GM12878 (cell line): ENCODE measurements at regions not wholly inside any gene's neighbourhood (a gene's known extent, or its start where the extent isn't known, plus 50 kb on each side); places are given as distances from the start of the nearest gene placed in this dataset.
"Not testable (repeated sequence)": the region's sequence is repeated elsewhere in the genome, so short reads cannot be mapped to it uniquely, and the experiment has no call there.

Experiments
- ATAC-seq: fragments of 200-7000 bp; cut with Tn5 transposase; 3 replicates; pipeline ENCODE4 v1.9.1; 2020; ENCODE audit warnings: mild to moderate bottlenecking, moderate library complexity
- BruUV-seq: library from RNA; stranded (reverse); fragments of 400-500 nt; replicated peaks from 2 replicates; lab custom pipeline; 2021; lab: Mats Ljungman, UMichigan
- CTCF ChIA-PET: fragments of 300-600 bp; sonication (Branson Sonifier 250); formaldehyde crosslinking; extraction: SDS; loops from one replicate; lab custom pipeline; 2021; ENCODE audit warnings: inconsistent platforms; lab: Yijun Ruan, JAX
- POLR2A ChIA-PET: fragments of 350-600 bp; formaldehyde crosslinking; extraction: SDS; loops from one replicate; lab custom pipeline; 2021; ENCODE audit warnings: inconsistent platforms; lab: Charles Lee
- RAD21 ChIA-PET: fragments of 300-600 bp; sonication (Branson Sonifier 250); formaldehyde crosslinking; loops from one replicate; lab custom pipeline; 2023; ENCODE audit warnings: antibody characterized with exemption; ENCODE audit not compliant: unreplicated experiment; lab: Charles Lee
- SMC1A ChIA-PET: fragments of 300-600 bp; sonication (Branson Sonifier 250); formaldehyde crosslinking; loops from one replicate; lab custom pipeline; 2023; ENCODE audit not compliant: unreplicated experiment, uncharacterized antibody; lab: Charles Lee
- DNase-seq: peaks from one replicate; pipeline ENCODE4 v3.0.0-alpha.2; 2011; ENCODE audit warnings: low read depth, low spot score
- FAIRE-seq: peaks from 3 replicates; lab custom pipeline; 2011; peaks lifted over from hg19 to GRCh38; lab: Jason Lieb, UNC
- H2AFZ ChIP-seq: 2 replicates; pipeline ENCODE4 v1.6.0; 2011; ENCODE audit warnings: low read depth, low read length, control low read depth; ENCODE audit not compliant: control insufficient read depth
- H3K27ac ChIP-seq: 2 replicates; pipeline ENCODE4 v1.5.1; 2011; ENCODE audit warnings: control low read depth; ENCODE audit not compliant: control insufficient read depth, insufficient read depth
- H3K27me3 ChIP-seq, 2 experiments: replicated peaks in 1 of 2; 2 replicates each; pipeline versions ENCODE4 v1.6.0 to v1.6.1; 2011; ENCODE audit warnings: low read length in 1 of 2; ENCODE audit not compliant: control insufficient read depth in 2 of 2, insufficient read depth in 2 of 2
- H3K36me3 ChIP-seq, 2 experiments: 2 replicates each; pipeline ENCODE4 v1.5.1; 2011; ENCODE audit warnings: low read length in 1 of 2; ENCODE audit not compliant: control insufficient read depth in 2 of 2, insufficient read depth in 2 of 2
- H3K4me1 ChIP-seq: 2 replicates; pipeline ENCODE4 v1.6.1; 2011; ENCODE audit warnings: mild to moderate bottlenecking, low read length, moderate library complexity, mixed read lengths; ENCODE audit not compliant: control insufficient read depth, insufficient read depth
- H3K4me2 ChIP-seq: 2 replicates; pipeline ENCODE4 v1.6.0; 2011; ENCODE audit warnings: control low read depth; ENCODE audit not compliant: control insufficient read depth, insufficient read depth
- H3K4me3 ChIP-seq: fragments of 200-600 bp; sonication (generic); 2 replicates; pipeline ENCODE4 v1.5.1; 2016
- H3K79me2 ChIP-seq: 2 replicates; pipeline ENCODE4 v1.6.0; 2011; ENCODE audit warnings: low read length; ENCODE audit not compliant: control insufficient read depth, insufficient read depth
- H3K9ac ChIP-seq: 2 replicates; pipeline ENCODE4 v1.8.0; 2011; ENCODE audit warnings: low read length, control low read depth, mixed read lengths; ENCODE audit not compliant: control insufficient read depth, insufficient read depth
- H3K9me3 ChIP-seq: replicated peaks from 3 replicates; pipeline ENCODE4 v1.5.1; 2011; ENCODE audit warnings: mild to moderate bottlenecking, low read length; ENCODE audit not compliant: control insufficient read depth, insufficient read depth
- H4K20me1 ChIP-seq: 2 replicates; pipeline ENCODE4 v1.6.0; 2011; ENCODE audit not compliant: control insufficient read depth, insufficient read depth
- E2F4 ChIP-seq: IDR thresholded peaks from 2 replicates; pipeline ENCODE4 v1.6.1; 2012; ENCODE audit warnings: low read depth, low read length, improper control_type of control experiment
- EGR1 ChIP-seq, 2 experiments: IDR thresholded peaks; 1 replicate in 1 of 2; 2 replicates in 1 of 2; pipeline ENCODE4 v1.6.1; 2011 to 2012; ENCODE audit warnings: low read depth in 2 of 2, low read length in 2 of 2, borderline replicate concordance in 1 of 2, mild to moderate bottlenecking in 1 of 2, moderate library complexity in 1 of 2
- ELK1 ChIP-seq: IDR thresholded peaks from 2 replicates; pipeline ENCODE4 v1.6.1; 2012; ENCODE audit warnings: low read depth, low read length, improper control_type of control experiment
- IKZF2 ChIP-seq, 2 experiments: fragments of 450-650 bp; IDR thresholded peaks; 2 replicates each; pipeline ENCODE4 v1.6.1; 2017; ENCODE audit warnings: mild to moderate bottlenecking in 2 of 2, moderate library complexity in 2 of 2
- MXI1 ChIP-seq: fragments of 150-350 bp; IDR thresholded peaks from 2 replicates; pipeline ENCODE4 v1.6.1; 2011; ENCODE audit warnings: low read depth, mild to moderate bottlenecking, inconsistent platforms, low read length, improper control_type of control experiment
- MYB ChIP-seq: fragments of 150-350 bp; IDR thresholded peaks from 2 replicates; pipeline ENCODE4 v1.6.1; 2014; ENCODE audit warnings: mild to moderate bottlenecking, low read depth, low read length, borderline replicate concordance
- NR2C1 ChIP-seq: fragments of 450-650 bp; IDR thresholded peaks from 2 replicates; pipeline ENCODE4 v1.6.1; 2017; ENCODE audit warnings: antibody characterized with exemption, mild to moderate bottlenecking, moderate library complexity
- NR2C2 ChIP-seq: IDR thresholded peaks from 2 replicates; pipeline ENCODE4 v1.6.1; 2011; ENCODE audit warnings: borderline replicate concordance, low read depth; ENCODE audit not compliant: control insufficient read depth, insufficient read length
- POLR2AphosphoS5 ChIP-seq: IDR thresholded peaks from 2 replicates; pipeline ENCODE4 v1.6.1; 2011; ENCODE audit warnings: mild to moderate bottlenecking, low read length, inconsistent platforms
- RBBP5 ChIP-seq: fragments of 200-600 bp; sonication (generic); conservative IDR thresholded peaks from 2 replicates; pipeline ENCODE4 v1.6.1; 2016
- SMAD5 ChIP-seq: IDR thresholded peaks from 2 replicates; pipeline ENCODE4 v1.6.1; 2016; ENCODE audit warnings: antibody characterized with exemption, low read depth
- USF1 ChIP-seq: IDR thresholded peaks from 2 replicates; pipeline ENCODE4 v1.6.1; 2011; ENCODE audit warnings: borderline replicate concordance, low read depth, mild to moderate bottlenecking, moderate library complexity, mixed read lengths, low read length; ENCODE audit not compliant: insufficient read depth; ENCODE audit errors: extremely low read length
- ZNF24 ChIP-seq: fragments of 450-650 bp; IDR thresholded peaks from 2 replicates; pipeline ENCODE4 v1.6.1; 2017; ENCODE audit warnings: antibody characterized with exemption, mild to moderate bottlenecking
- WGBS: methylation state at CpG from one replicate; pipeline ENCODE4 v1.1.6; 2016; ENCODE audit warnings: low lambda C conversion rate; ENCODE audit not compliant: insufficient replicate concordance, insufficient coverage; ENCODE audit errors: missing lambda C conversion rate; 5-methylcytosine and 5-hydroxymethylcytosine counted together
- in situ Hi-C: fragments of 300-500 bp; cut with MboI; formaldehyde crosslinking; loops from 9 replicates; pipeline ENCODE4 v1.14.3; 2018; ENCODE audit warnings: mixed read lengths
- intact Hi-C: fragments of 100-400 bp; cut with micrococcal nuclease; formaldehyde crosslinking; loops from one replicate; pipeline ENCODE4 v1.14.2; 2022; ENCODE audit not compliant: unreplicated experiment

GRCh38 chr6:10174761-10175160, 240.1 kb downstream of the TFAP2A start (continued):
- no peak for TF ChIP-seq USF1
- TF ChIP-seq MXI1: no peak
- no peak for TF ChIP-seq NR2C1
- no peak for TF ChIP-seq ELK1
- no peak for TF ChIP-seq RBBP5
- no peak for TF ChIP-seq E2F4
- no peak for TF ChIP-seq SMAD5

- ATAC-seq: no peak
- in situ Hi-C loops: no loop called here
- H3K9me3 ChIP-seq: no peaks in the 10 kb centered on the region
Observed at GRCh38 chr6:10174056-10174455, 240.8 kb downstream of the TFAP2A start.

GRCh38 chr6:10171706-10172105, 243.2 kb downstream of the TFAP2A start:
- SMC1A ChIA-PET, H3K27ac ChIP-seq, H3K27me3 ChIP-seq, in situ Hi-C loops, DNase-seq, RAD21 ChIA-PET, H3K4me3 ChIP-seq, H3K9ac ChIP-seq, H3K4me2 ChIP-seq, H3K9me3 ChIP-seq, ATAC-seq, POLR2A ChIA-PET, H4K20me1 ChIP-seq, intact Hi-C loops, H2AFZ ChIP-seq, H3K4me1 ChIP-seq, FAIRE-seq, BruUV-seq, CTCF ChIA-PET, H3K36me3 ChIP-seq, H3K79me2 ChIP-seq: not testable (repeated sequence)
- WGBS: 79% methylated on average over 21 of the region's 29 CpGs

More at GRCh38 chr6:10174056-10174455, 240.8 kb downstream of the TFAP2A start:
- BruUV-seq: no TSS peak
- DNase-seq (no peak), FAIRE-seq (no peak)
- Histone ChIP-seq H2AFZ (no peak overlapping the region), H3K27me3 (no peaks in the 10 kb centered on the region), H4K20me1 (no peaks in the 10 kb centered on the region), H3K4me3 (no peak overlapping the region), H3K4me1 (no peaks in the 10 kb centered on the region), H3K36me3 (no peaks in the 10 kb centered on the region), H3K79me2 (no peaks in the 10 kb centered on the region), H3K27ac (no peak overlapping the region), H3K9ac (no peak overlapping the region), H3K4me2 (no peak overlapping the region)
- 23% methylated on average over 3 of the region's 3 CpGs for WGBS
- intact Hi-C loops: no loop called here
- RAD21 ChIA-PET: no interaction called here
- SMC1A ChIA-PET: interaction anchor here (1.2 to 1.5 kb wide), 3 partner anchors 9 to 53 kb away, joined by 3 read pairs; no protein-coding TSS in a partner anchor
- TF ChIP-seq IKZF2 (IDR thresholded peaks at IDR 0.05) (no peak), POLR2AphosphoS5 (no peak), MYB (no peak), ZNF24 (no peak), EGR1 (IDR thresholded peaks at IDR 0.05; ENCODE audit: borderline replicate concordance in 1 of 2, low read depth in 2 of 2, low read length in 2 of 2) (no peak), NR2C2 (no peak)
- POLR2A ChIA-PET: no interaction called here
- CTCF ChIA-PET: interaction anchor here (1.4 kb wide), 1 partner anchor 10 kb away, joined by 3 read pairs; no protein-coding TSS in a partner anchor
